A549 (cell line): ENCODE measurements at regions not wholly inside any gene's neighbourhood (a gene's known extent, or its start where the extent isn't known, plus 50 kb on each side); places are given as distances from the start of the nearest gene placed in this dataset.

Experiments used
- ATAC-seq, 2 experiments: fragments of 200-7000 bp in 1 of 2; fragments of >200 bp in 1 of 2; cut with Nextera tagmentation in 1 of 2; cut with Tn5 transposase in 1 of 2; 3 replicates each; pipeline versions ENCODE4 v1.8.0 to v1.9.1; 2018 to 2020; ENCODE audit warnings: mild to moderate bottlenecking in 1 of 2, moderate library complexity in 1 of 2
- CTCF ChIA-PET: fragments of 300-600 bp; sonication (Branson Sonifier 250); formaldehyde crosslinking; extraction: SDS; loops from one replicate; lab custom pipeline; 2021; ENCODE audit warnings: antibody characterized with exemption, inconsistent platforms; lab: Yijun Ruan, JAX
- POLR2A ChIA-PET: fragments of 350-600 bp; formaldehyde crosslinking; extraction: SDS; loops from one replicate; lab custom pipeline; 2021; ENCODE audit warnings: antibody characterized with exemption, inconsistent platforms; lab: Yijun Ruan, JAX
- DNase-seq, 2 experiments: peaks; one replicate each; pipeline versions ENCODE4 v3.0.0 to v3.0.0-alpha.2; 2011 to 2016; ENCODE audit warnings: low read depth in 1 of 2, low spot score in 1 of 2
- FAIRE-seq: peaks from 2 replicates; lab custom pipeline; 2011; peaks lifted over from hg19 to GRCh38; lab: Jason Lieb, UNC
- H3K27ac ChIP-seq, 2 experiments: fragments of >200 bp; sonication (Bioruptor Twin); formaldehyde crosslinking; 3 replicates each; pipeline ENCODE4 v1.5.1; 2016 to 2017
- H3K4me1 ChIP-seq: fragments of >200 bp; sonication (Bioruptor Twin); formaldehyde crosslinking; 3 replicates; pipeline ENCODE4 v1.6.1; 2016
- H3K4me2 ChIP-seq: fragments of >200 bp; sonication (Bioruptor Twin); formaldehyde crosslinking; 3 replicates; pipeline ENCODE4 v1.6.1; 2016
- H3K4me3 ChIP-seq: fragments of >200 bp; sonication (Bioruptor Twin); formaldehyde crosslinking; 3 replicates; pipeline ENCODE4 v1.5.1; 2016
- H3K9me3 ChIP-seq: fragments of >200 bp; sonication (Bioruptor Twin); formaldehyde crosslinking; 3 replicates; pipeline ENCODE4 v1.6.1; 2016
- BHLHE40 ChIP-seq: IDR thresholded peaks from 2 replicates; pipeline ENCODE4 v1.6.1; 2012; ENCODE audit warnings: low read depth, low read length, inconsistent platforms
- CEBPB ChIP-seq, 2 experiments: fragments of >200 bp in 1 of 2; sonication (Bioruptor Twin) in 1 of 2; formaldehyde crosslinking in 1 of 2; IDR thresholded peaks; 2 replicates each; pipeline ENCODE4 v1.6.1; 2012 to 2016
- CHD2 ChIP-seq: fragments of 150-350 bp; IDR thresholded peaks from 2 replicates; pipeline ENCODE4 v1.6.1; 2014; ENCODE audit warnings: low read length; ENCODE audit not compliant: partially characterized antibody
- CHD4 ChIP-seq: fragments of 200-600 bp; sonication (generic); IDR thresholded peaks from 2 replicates; pipeline ENCODE4 v1.6.1; 2016; ENCODE audit warnings: antibody characterized with exemption, mild to moderate bottlenecking, borderline replicate concordance
- EP300 ChIP-seq, 2 experiments: fragments of >200 bp; sonication (Bioruptor Twin); formaldehyde crosslinking; IDR thresholded peaks; 2 replicates in 1 of 2; 3 replicates in 1 of 2; pipeline ENCODE4 v1.6.1; 2016 to 2017
- FOSB ChIP-seq: fragments of 250-450 bp; sonication (Bioruptor Pico); IDR thresholded peaks from 2 replicates; pipeline ENCODE4 v1.5.0; 2020; ENCODE audit warnings: mild to moderate bottlenecking, moderate library complexity
- HDAC2 ChIP-seq: fragments of 200-600 bp; sonication (generic); IDR thresholded peaks from 2 replicates; pipeline ENCODE4 v1.6.1; 2016
- HOXB5 ChIP-seq: fragments of 250-450 bp; sonication (Bioruptor Pico); IDR thresholded peaks from 2 replicates; pipeline ENCODE4 v1.5.0; 2020; ENCODE audit warnings: mild to moderate bottlenecking, moderate library complexity
- JUN ChIP-seq, 2 experiments: fragments of >200 bp; sonication (Bioruptor Twin); formaldehyde crosslinking; IDR thresholded peaks; 2 replicates in 1 of 2; 3 replicates in 1 of 2; pipeline ENCODE4 v1.6.1; 2016 to 2017
- JUNB ChIP-seq: fragments of >200 bp; sonication (Bioruptor Twin); formaldehyde crosslinking; IDR thresholded peaks from 2 replicates; pipeline ENCODE4 v1.6.1; 2016
- KDM1A ChIP-seq: fragments of 200-600 bp; sonication (generic); IDR thresholded peaks from 2 replicates; pipeline ENCODE4 v1.6.1; 2016; ENCODE audit warnings: low read depth, mild to moderate bottlenecking
- KDM5A ChIP-seq: fragments of 200-600 bp; sonication (generic); IDR thresholded peaks from 2 replicates; pipeline ENCODE4 v1.6.1; 2016; ENCODE audit warnings: antibody characterized with exemption, mild to moderate bottlenecking
- MYC ChIP-seq: IDR thresholded peaks from 2 replicates; pipeline ENCODE4 v1.6.1; 2012; ENCODE audit warnings: mild to moderate bottlenecking, inconsistent platforms, low read length, improper control_type of control experiment, borderline replicate concordance
- NPAS2 ChIP-seq: fragments of 250-450 bp; sonication (Bioruptor Pico); IDR thresholded peaks from 2 replicates; pipeline ENCODE4 v1.8.0; 2022; ENCODE audit warnings: mild to moderate bottlenecking, moderate library complexity, borderline replicate concordance
- POLR2A ChIP-seq: IDR thresholded peaks from 2 replicates; pipeline ENCODE4 v1.6.1; 2012; ENCODE audit warnings: mild to moderate bottlenecking, low read length
- RCOR1 ChIP-seq: fragments of 150-350 bp; IDR thresholded peaks from 2 replicates; pipeline ENCODE4 v1.6.1; 2014; ENCODE audit warnings: antibody characterized with exemption, low read length, low read depth
- RNF2 ChIP-seq: fragments of 200-600 bp; sonication (generic); IDR thresholded peaks from 2 replicates; pipeline ENCODE4 v1.6.1; 2016; ENCODE audit warnings: low read depth, mild to moderate bottlenecking, antibody characterized with exemption, moderate library complexity, borderline replicate concordance
- TFCP2L1 ChIP-seq: fragments of 250-450 bp; sonication (Bioruptor Pico); IDR thresholded peaks from 2 replicates; pipeline ENCODE4 v1.5.0; 2021; ENCODE audit warnings: mild to moderate bottlenecking
- WGBS: methylation state at CpG from one replicate; pipeline ENCODE4 v1.1.6; 2017; ENCODE audit errors: missing lambda C conversion rate; 5-methylcytosine and 5-hydroxymethylcytosine counted together
- TF ChIP-seq, protein P1 (sequence below): fragments of >200 bp; sonication (Bioruptor Twin); formaldehyde crosslinking; IDR thresholded peaks from 3 replicates; pipeline ENCODE4 v1.5.1; 2016
- TF ChIP-seq, protein P2 (sequence below): fragments of 250-450 bp; sonication (Bioruptor Pico); IDR thresholded peaks from 2 replicates; pipeline ENCODE4 v1.5.0; 2021; ENCODE audit warnings: mild to moderate bottlenecking, moderate library complexity, borderline replicate concordance
- TF ChIP-seq, protein P3 (sequence below): IDR thresholded peaks from 2 replicates; pipeline ENCODE4 v1.6.1; 2012; ENCODE audit warnings: low read depth, borderline replicate concordance
- TF ChIP-seq, protein P4 (sequence below): fragments of 450-650 bp; IDR thresholded peaks from 2 replicates; pipeline ENCODE4 v1.6.1; 2014; ENCODE audit warnings: antibody characterized with exemption

GRCh38 chr20:11986954-11987353 is 69.3 kb downstream of the BTBD3 start:
- CTCF ChIA-PET: no interaction called here
- no peak for FAIRE-seq
- H3K9me3 ChIP-seq: no peaks in the 10 kb centered on the region
- no peak overlapping the region for H3K27ac ChIP-seq
- no peak overlapping the region for H3K4me2 ChIP-seq
- ATAC-seq: no peak
- no peak overlapping the region for H3K4me3 ChIP-seq
- H3K4me1 ChIP-seq: no peaks in the 10 kb centered on the region
- TF ChIP-seq POLR2A (no peak), HDAC2 (no peak), CHD2 (no peak), NPAS2 (CRISPR knock-in tag) (no peak), BHLHE40 (no peak), KDM5A (no peak), KDM1A (no peak), CHD4 (no peak)
- TF ChIP-seq, protein P1, sequence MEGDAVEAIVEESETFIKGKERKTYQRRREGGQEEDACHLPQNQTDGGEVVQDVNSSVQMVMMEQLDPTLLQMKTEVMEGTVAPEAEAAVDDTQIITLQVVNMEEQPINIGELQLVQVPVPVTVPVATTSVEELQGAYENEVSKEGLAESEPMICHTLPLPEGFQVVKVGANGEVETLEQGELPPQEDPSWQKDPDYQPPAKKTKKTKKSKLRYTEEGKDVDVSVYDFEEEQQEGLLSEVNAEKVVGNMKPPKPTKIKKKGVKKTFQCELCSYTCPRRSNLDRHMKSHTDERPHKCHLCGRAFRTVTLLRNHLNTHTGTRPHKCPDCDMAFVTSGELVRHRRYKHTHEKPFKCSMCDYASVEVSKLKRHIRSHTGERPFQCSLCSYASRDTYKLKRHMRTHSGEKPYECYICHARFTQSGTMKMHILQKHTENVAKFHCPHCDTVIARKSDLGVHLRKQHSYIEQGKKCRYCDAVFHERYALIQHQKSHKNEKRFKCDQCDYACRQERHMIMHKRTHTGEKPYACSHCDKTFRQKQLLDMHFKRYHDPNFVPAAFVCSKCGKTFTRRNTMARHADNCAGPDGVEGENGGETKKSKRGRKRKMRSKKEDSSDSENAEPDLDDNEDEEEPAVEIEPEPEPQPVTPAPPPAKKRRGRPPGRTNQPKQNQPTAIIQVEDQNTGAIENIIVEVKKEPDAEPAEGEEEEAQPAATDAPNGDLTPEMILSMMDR: no peak
- TF ChIP-seq, protein P2, sequence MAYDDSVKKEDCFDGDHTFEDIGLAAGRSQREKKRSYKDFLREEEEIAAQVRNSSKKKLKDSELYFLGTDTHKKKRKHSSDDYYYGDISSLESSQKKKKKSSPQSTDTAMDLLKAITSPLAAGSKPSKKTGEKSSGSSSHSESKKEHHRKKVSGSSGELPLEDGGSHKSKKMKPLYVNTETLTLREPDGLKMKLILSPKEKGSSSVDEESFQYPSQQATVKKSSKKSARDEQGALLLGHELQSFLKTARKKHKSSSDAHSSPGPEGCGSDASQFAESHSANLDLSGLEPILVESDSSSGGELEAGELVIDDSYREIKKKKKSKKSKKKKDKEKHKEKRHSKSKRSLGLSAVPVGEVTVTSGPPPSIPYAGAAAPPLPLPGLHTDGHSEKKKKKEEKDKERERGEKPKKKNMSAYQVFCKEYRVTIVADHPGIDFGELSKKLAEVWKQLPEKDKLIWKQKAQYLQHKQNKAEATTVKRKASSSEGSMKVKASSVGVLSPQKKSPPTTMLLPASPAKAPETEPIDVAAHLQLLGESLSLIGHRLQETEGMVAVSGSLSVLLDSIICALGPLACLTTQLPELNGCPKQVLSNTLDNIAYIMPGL: no peak
- TF ChIP-seq, protein P3, sequence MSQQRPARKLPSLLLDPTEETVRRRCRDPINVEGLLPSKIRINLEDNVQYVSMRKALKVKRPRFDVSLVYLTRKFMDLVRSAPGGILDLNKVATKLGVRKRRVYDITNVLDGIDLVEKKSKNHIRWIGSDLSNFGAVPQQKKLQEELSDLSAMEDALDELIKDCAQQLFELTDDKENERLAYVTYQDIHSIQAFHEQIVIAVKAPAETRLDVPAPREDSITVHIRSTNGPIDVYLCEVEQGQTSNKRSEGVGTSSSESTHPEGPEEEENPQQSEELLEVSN: no peak
- POLR2A ChIA-PET: no interaction called here
- no peak for DNase-seq

GRCh38 chr20:11987526-11987925 is 69.8 kb downstream of the BTBD3 start:
- CTCF ChIA-PET: no interaction called here
- Histone ChIP-seq H3K4me3 (no peak overlapping the region), H3K4me1 (no peaks in the 10 kb centered on the region), H3K9me3 (no peaks in the 10 kb centered on the region), H3K4me2 (no peak overlapping the region), H3K27ac (no peak overlapping the region)
- no peak for DNase-seq
- WGBS: 0% methylated on average over 1 of the region's 1 CpG
- no peak for FAIRE-seq
- POLR2A ChIA-PET: no interaction called here
- TF ChIP-seq CHD2 (no peak), EP300 (IDR thresholded peaks at IDR 0.05) (no peak), NPAS2 (CRISPR knock-in tag) (no peak), KDM1A (no peak), JUN (IDR thresholded peaks at IDR 0.05) (no peak), HOXB5 (no peak), CHD4 (no peak)
- TF ChIP-seq, protein P3: no peak
- ATAC-seq: no peak

- H3K27ac ChIP-seq: no peak overlapping the region
- H3K9me3 ChIP-seq: no peaks in the 10 kb centered on the region
- CTCF ChIA-PET: interaction anchor here (0.8 to 1.4 kb wide), 3 partner anchors 9 to 205 kb away, joined by 3 read pairs; no protein-coding TSS in a partner anchor
- 61% methylated on average over 7 of the region's 7 CpGs for WGBS
- H3K4me1 ChIP-seq: no peaks in the 10 kb centered on the region
- POLR2A ChIA-PET: no interaction called here
- no peak overlapping the region for H3K4me3 ChIP-seq
- ATAC-seq: no peak
- DNase-seq: no peak
- H3K4me2 ChIP-seq: no peak overlapping the region
- FAIRE-seq: no peak
- TF ChIP-seq TFCP2L1 (no peak), EP300 (IDR thresholded peaks at IDR 0.05) (no peak), FOSB (CRISPR knock-in tag) (no peak), MYC (no peak), JUNB (no peak), CEBPB (IDR thresholded peaks at IDR 0.05) (no peak), RNF2 (no peak), KDM5A (no peak), RCOR1 (no peak)
- TF ChIP-seq, protein P4, sequence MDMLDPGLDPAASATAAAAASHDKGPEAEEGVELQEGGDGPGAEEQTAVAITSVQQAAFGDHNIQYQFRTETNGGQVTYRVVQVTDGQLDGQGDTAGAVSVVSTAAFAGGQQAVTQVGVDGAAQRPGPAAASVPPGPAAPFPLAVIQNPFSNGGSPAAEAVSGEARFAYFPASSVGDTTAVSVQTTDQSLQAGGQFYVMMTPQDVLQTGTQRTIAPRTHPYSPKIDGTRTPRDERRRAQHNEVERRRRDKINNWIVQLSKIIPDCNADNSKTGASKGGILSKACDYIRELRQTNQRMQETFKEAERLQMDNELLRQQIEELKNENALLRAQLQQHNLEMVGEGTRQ: no peak
- TF ChIP-seq, protein P1: no peak
- TF ChIP-seq, protein P2: no peak
Observed at GRCh38 chr20:11989018-11989771, 71.5 kb downstream of the BTBD3 start.
